Heart left ventricle (tissue), 16 donors: ENCODE measurements at regions not wholly inside any gene's neighbourhood (a gene's known extent, or its start where the extent isn't known, plus 50 kb on each side); places are given as distances from the start of the nearest gene placed in this dataset.

ENCODE experiments used
- ATAC-seq, 4 donors: fragments of 200-7000 bp; cut with Tn5 transposase; one replicate each; pipeline ENCODE4 v1.9.1; 2020 to 2022; ENCODE audit warnings: moderate library complexity in 4 of 4, mild to moderate bottlenecking in 3 of 4, moderate number of reproducible peaks in 1 of 4
- DNase-seq, 5 donors: peaks; one replicate each; pipeline ENCODE4 v3.0.0-alpha.2; 2020
- H3K27ac ChIP-seq, 12 donors: fragments of 200-600 bp; sonication (generic) in 4 of 12; one replicate each; pipeline versions ENCODE4 v1.5.0 to v1.8.0; 2016 to 2022; ENCODE audit warnings: mild to moderate bottlenecking in 2 of 12
- H3K27me3 ChIP-seq, 9 donors: fragments of 200-600 bp; sonication (generic) in 2 of 9; one replicate each; pipeline versions ENCODE4 v1.5.1 to v1.8.0; 2016 to 2022; ENCODE audit warnings: mild to moderate bottlenecking in 3 of 9
- H3K36me3 ChIP-seq, 9 donors: fragments of 200-600 bp; sonication (generic) in 2 of 9; one replicate each; pipeline versions ENCODE4 v1.5.0 to v1.8.0; 2018 to 2022; ENCODE audit warnings: mild to moderate bottlenecking in 2 of 9
- H3K4me1 ChIP-seq, 12 donors: fragments of 200-600 bp; sonication (generic) in 4 of 12; one replicate each; pipeline versions ENCODE4 v1.5.0 to v1.8.0; 2016 to 2022; ENCODE audit warnings: mild to moderate bottlenecking in 3 of 12
- H3K4me3 ChIP-seq, 12 donors: fragments of 200-600 bp; sonication (generic) in 4 of 12; one replicate each; pipeline versions ENCODE4 v1.5.0 to v1.8.0; 2017 to 2022; ENCODE audit warnings: mild to moderate bottlenecking in 9 of 12, moderate library complexity in 4 of 12
- H3K9me3 ChIP-seq, 12 donors: fragments of 200-600 bp; sonication (generic) in 4 of 12; one replicate each; pipeline versions ENCODE4 v1.5.0 to v1.8.0; 2016 to 2022; ENCODE audit warnings: mild to moderate bottlenecking in 1 of 12
- CTCF ChIP-seq, 12 donors: fragments of 200-600 bp; sonication (generic) in 4 of 12; IDR thresholded peaks; one replicate each; pipeline versions ENCODE4 v1.5.0 to v1.8.0; 2018 to 2022; ENCODE audit warnings: antibody characterized with exemption in 12 of 12, mild to moderate bottlenecking in 5 of 12
- POLR2A ChIP-seq, 2 donors: fragments of 450-650 bp; IDR thresholded peaks; one replicate each; pipeline ENCODE4 v1.6.1; 2017; ENCODE audit warnings: antibody characterized with exemption in 2 of 2, mild to moderate bottlenecking in 2 of 2, moderate library complexity in 2 of 2
- WGBS, 4 donors: extraction: QIAGEN DNeasy Blood & Tissue Kit in 2 of 4; methylation state at CpG; one replicate each; pipeline versions ENCODE4 v1.1.5 to v1.1.7; 2013 to 2018; 5-methylcytosine and 5-hydroxymethylcytosine counted together
- intact Hi-C, 10 donors: fragments of 100-400 bp; cut with DNase I; formaldehyde crosslinking; loops; one replicate each; pipeline versions ENCODE4 v1.11.1 to v1.14.2; 2022
- donor health status: ischemic (EF 13 %, LVEDD 7.1; RV severe dilation, severe dysfunction).
- donor health status: healthy with polysubstance abuse.
- donor health status: DM: no; HTN: yes; CAD: no.
- donor health status: DM: no; HTN: no; CAD: no.
- donor health status: ischemic (EF 25% LVEDD 6.9; RV normal size, moderate dysfunction).
- donor health status: ischemic (EF 25% LVEDD 5.7; RV mildly dilated, moderate dysfunction).
- donor health status: healthy.
- donor health status: DM: yes; HTN: yes; CAD: no.
- donor health status: ischemic (EF 35%, LVEDD 5.7; RV mildly dilated, moderate dysfunction).
- donor health status: nonischemic (EF 11% LVEDD 7.7; RV severe dilation, severe dysfunction).
- donor health status: DM: yes; HTN: yes; CAD: no.
- donor health status: PGD.
- donor health status: ischemic (EF 29% LVEDD 5.4; RV normal size, mild dysfunction).
- donor health status: nonischemic (EF 23%, LVEDD 6.1; RV moderate dilation, normal function).

DNA sequence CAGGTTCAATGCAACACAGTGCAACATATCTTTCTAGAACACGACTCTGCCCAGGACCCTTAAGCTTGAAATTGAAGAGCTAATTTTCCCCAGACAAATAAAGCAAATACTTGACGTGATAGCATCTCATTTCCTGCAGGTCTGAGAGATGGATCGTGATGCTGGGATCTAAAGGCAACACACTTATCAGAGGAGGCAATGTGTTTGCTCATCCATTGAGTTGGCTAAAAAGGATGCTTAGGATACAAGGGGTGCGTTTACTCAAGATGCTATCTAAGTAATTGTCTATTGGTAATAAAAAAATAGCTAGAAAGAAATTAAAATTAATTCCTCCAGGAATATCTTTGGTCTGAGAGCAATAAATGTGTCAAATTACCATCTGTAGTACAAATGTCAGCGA lies 129.0 kb downstream of the SOCS6 start:
- intact Hi-C loops = no loop called here
- Histone ChIP-seq H3K27ac (no peak overlapping the region), H3K27me3 (no peaks in the 10 kb centered on the region), H3K9me3 (no peaks in the 10 kb centered on the region), H3K36me3 (no peaks in the 10 kb centered on the region), H3K4me3 (no peak overlapping the region), H3K4me1 (peaks cover 5 to 41% (median 25%) of the 10 kb centered on the region in 12 donors)
- TF ChIP-seq POLR2A (IDR thresholded peaks at IDR 0.05) (no peak), CTCF (IDR thresholded peaks at IDR 0.05) (no peak)
- WGBS, 4 donors = 48 to 86% (median 70%) methylated on average over 5 of the region's 5 CpGs
- ATAC-seq (no peak), DNase-seq (no peak)

DNA sequence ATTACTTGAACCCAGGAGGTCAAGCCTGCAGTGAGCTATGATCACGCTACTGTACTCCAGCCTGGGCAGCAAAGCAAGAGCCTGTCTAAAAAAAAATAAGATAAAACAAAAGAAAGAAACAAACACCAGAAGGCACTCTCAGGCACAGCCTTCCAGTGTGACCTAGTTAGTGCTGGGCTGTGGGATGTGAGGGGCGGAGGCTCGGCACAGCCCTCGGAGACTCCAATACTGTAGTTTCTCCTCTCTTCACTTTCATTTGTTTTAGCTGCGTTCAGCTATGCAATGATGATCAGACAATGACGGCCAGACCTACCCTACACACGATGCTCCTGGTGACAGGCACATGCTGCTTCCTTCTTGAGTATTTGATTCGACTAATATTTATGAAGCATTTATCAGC lies 127.7 kb downstream of the SOCS6 start:
- no peak overlapping the region for H3K27ac ChIP-seq
- no peak for TF ChIP-seq POLR2A (IDR thresholded peaks at IDR 0.05)
- TF ChIP-seq CTCF (IDR thresholded peaks at IDR 0.05) = no peak
- intact Hi-C loops = no loop called here
- H3K4me3 ChIP-seq = no peak overlapping the region
- DNase-seq = no peak
- WGBS, 4 donors = 82 to 90% (median 84%) methylated on average over 8 of the region's 8 CpGs
- no peaks in the 10 kb centered on the region for H3K9me3 ChIP-seq
- ATAC-seq = no peak
- no peaks in the 10 kb centered on the region for H3K27me3 ChIP-seq
- peaks cover 1 to 31% (median 14%) of the 10 kb centered on the region in 12 donors for H3K4me1 ChIP-seq
- no peaks in the 10 kb centered on the region for H3K36me3 ChIP-seq

DNA sequence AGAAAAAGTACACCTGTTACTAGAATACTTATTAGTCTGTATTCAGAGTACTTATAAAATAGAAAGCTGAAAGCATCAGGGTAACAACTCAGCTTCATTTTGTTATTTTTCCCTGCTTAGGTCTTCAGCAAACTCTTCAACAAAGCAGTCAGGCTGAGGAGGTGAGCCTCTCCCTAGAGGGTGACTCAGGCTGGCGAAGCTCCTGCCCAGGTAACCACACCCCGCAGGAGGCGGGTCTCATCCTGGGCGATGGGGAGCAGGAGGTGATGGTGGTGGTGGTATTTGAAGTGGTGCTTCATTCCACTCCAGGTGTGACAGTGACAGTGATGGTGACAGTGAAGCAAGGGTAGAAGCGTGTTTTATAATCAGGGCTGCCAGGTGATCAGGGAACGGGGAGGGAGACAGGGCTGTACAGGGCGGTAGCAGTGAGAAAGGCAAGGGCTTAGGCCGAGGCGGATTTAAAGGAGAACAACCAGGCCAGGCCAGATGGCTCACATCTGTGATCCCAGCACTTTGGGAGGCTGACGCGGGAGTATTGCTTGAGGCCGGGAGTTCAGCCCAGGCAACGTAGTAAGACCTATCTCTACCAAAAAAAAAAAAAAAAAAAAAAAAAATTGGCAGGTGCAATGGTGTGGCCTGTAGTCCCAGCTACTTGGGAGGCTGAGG lies 127.1 kb downstream of the SOCS6 start:
- Histone ChIP-seq H3K27me3 (no peaks in the 10 kb centered on the region), H3K36me3 (no peaks in the 10 kb centered on the region), H3K4me1 (peaks cover 0 to 26% (median 10%) of the 10 kb centered on the region in 12 donors), H3K4me3 (no peak overlapping the region), H3K9me3 (no peaks in the 10 kb centered on the region), H3K27ac (no peak overlapping the region)
- TF ChIP-seq POLR2A (IDR thresholded peaks at IDR 0.05) = no peak
- TF ChIP-seq CTCF (IDR thresholded peaks at IDR 0.05) = no peak
- DNase-seq (no peak), ATAC-seq (no peak)
- 78 to 85% (median 81%) methylated on average over 13 of the region's 13 CpGs for WGBS, 4 donors
- intact Hi-C loops = no loop called here

- no peaks in the 10 kb centered on the region for H3K36me3 ChIP-seq
- ATAC-seq = peak in 3 of 4 donors; percentile 28 to 77 (median 43)
- peaks cover 0 to 11% (median 0%) of the 10 kb centered on the region in 12 donors for H3K4me1 ChIP-seq
- WGBS, 4 donors = 22 to 37% (median 30%) methylated on average over 6 of the region's 6 CpGs
- no peak for TF ChIP-seq CTCF (IDR thresholded peaks at IDR 0.05)
- TF ChIP-seq POLR2A (IDR thresholded peaks at IDR 0.05) = no peak
- H3K4me3 ChIP-seq = no peak overlapping the region
- no peak for DNase-seq
- no peaks in the 10 kb centered on the region for H3K9me3 ChIP-seq
- no peak overlapping the region for H3K27ac ChIP-seq
- no peaks in the 10 kb centered on the region for H3K27me3 ChIP-seq
- intact Hi-C loops = no loop called here
Measured at GRCh38 chr18:70414315-70414900, 125.6 kb downstream of the SOCS6 start.
